ENCODE measurements at regions not wholly inside any gene's neighbourhood (a gene's known extent, or its start where the extent isn't known, plus 50 kb on each side); places are given as distances from the start of the nearest gene placed in this dataset.

DNA sequence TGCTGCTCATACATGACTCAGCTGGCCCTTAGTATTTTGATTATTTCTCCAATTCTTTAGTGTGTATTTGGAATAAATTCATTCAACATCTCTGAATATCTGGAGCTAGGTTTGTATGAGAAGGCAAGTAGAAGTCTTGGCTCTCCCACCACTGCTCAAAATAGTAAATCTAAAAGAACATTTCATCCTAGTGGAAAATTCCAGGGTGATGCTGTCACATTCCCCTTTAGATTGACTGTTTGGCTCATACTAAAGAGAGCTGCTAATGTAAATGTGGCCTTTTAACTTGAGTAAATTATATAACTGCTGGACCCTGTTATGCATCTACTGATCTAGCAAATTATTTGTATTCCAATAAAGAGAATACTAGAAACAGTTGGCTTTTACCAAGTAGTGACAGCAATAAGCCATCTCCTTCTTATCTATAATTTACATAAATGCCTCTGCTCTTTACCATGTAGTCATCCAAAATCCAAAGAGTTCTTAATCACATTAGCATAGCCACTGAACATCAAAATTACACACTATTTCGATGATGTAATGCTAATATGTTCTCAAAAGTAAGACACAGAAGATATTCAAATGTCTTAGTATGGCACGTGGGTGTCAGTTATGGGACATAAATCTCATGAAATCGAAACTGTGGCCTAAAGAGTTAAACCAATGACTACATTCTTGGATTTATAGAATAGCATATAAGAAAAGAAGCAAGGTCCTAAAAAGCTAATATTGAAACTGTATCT, 86.9 kb upstream of the KCND2 start:
- Histone ChIP-seq H3K79me2 (ENCODE audit: insufficient read depth, low read length) (no peaks in the 10 kb centered on the region), H3K27me3 (ENCODE audit: insufficient read depth, low read length, poor library complexity) (no peaks in the 10 kb centered on the region), H4K20me1 (ENCODE audit: insufficient read depth, low read length) (no peaks in the 10 kb centered on the region), H3K4me2 (ENCODE audit: insufficient read depth, low read length) (no peak overlapping the region), H3K9ac (ENCODE audit: low read depth, low read length) (no peak overlapping the region), H3K4me3 (ENCODE audit: low read depth in 1 of 2, low read length in 2 of 2) (no peak overlapping the region), H3K9me3 (ENCODE audit: insufficient read depth, low read length, severe bottlenecking) (no peaks in the 10 kb centered on the region), H2AFZ (ENCODE audit: low read depth, low read length) (no peak overlapping the region), H3K4me1 (ENCODE audit: insufficient read depth, low read length) (no peaks in the 10 kb centered on the region), H3K27ac (ENCODE audit: low read length) (no peak overlapping the region), H3K36me3 (ENCODE audit: insufficient read depth, low read length) (no peaks in the 10 kb centered on the region)
- DNase-seq (no peak), ATAC-seq (ENCODE audit: insufficient read depth, low read depth) (no peak)
- TF ChIP-seq, protein P1, sequence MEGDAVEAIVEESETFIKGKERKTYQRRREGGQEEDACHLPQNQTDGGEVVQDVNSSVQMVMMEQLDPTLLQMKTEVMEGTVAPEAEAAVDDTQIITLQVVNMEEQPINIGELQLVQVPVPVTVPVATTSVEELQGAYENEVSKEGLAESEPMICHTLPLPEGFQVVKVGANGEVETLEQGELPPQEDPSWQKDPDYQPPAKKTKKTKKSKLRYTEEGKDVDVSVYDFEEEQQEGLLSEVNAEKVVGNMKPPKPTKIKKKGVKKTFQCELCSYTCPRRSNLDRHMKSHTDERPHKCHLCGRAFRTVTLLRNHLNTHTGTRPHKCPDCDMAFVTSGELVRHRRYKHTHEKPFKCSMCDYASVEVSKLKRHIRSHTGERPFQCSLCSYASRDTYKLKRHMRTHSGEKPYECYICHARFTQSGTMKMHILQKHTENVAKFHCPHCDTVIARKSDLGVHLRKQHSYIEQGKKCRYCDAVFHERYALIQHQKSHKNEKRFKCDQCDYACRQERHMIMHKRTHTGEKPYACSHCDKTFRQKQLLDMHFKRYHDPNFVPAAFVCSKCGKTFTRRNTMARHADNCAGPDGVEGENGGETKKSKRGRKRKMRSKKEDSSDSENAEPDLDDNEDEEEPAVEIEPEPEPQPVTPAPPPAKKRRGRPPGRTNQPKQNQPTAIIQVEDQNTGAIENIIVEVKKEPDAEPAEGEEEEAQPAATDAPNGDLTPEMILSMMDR (IDR thresholded peaks at IDR 0.05; ENCODE audit: borderline replicate concordance, extremely low read depth, low read length, poor library complexity, severe bottlenecking): no peak
- no peak for TF ChIP-seq EZH2 (IDR thresholded peaks at IDR 0.05; ENCODE audit: borderline replicate concordance, low read depth, low read length, severe bottlenecking)

DNA sequence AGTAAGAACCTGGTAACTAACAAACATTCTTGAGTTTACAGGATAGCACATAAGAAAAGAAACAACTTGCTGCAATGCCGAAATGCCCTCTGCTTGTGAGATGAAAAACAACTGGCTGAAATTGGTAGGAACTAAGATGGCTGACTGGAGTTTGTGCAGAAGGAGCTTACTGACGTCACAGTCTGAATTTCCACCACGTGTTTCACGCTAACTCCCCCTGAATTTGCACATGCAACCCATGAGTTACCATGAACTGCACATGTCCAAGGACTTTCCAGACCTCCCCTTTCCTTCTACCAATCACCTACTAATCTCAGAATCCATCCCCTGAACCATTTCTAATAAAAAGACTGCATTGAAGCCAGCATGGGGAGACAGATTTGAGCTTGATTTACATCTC, 86.3 kb upstream of the KCND2 start:
- Histone ChIP-seq H3K27ac (ENCODE audit: low read length) (no peak overlapping the region), H2AFZ (ENCODE audit: low read depth, low read length) (no peak overlapping the region), H3K4me2 (ENCODE audit: insufficient read depth, low read length) (no peak overlapping the region), H3K9ac (ENCODE audit: low read depth, low read length) (no peak overlapping the region), H3K36me3 (ENCODE audit: insufficient read depth, low read length) (no peaks in the 10 kb centered on the region), H3K79me2 (ENCODE audit: insufficient read depth, low read length) (no peaks in the 10 kb centered on the region), H4K20me1 (ENCODE audit: insufficient read depth, low read length) (no peaks in the 10 kb centered on the region), H3K4me3 (ENCODE audit: low read depth in 1 of 2, low read length in 2 of 2) (no peak overlapping the region), H3K9me3 (ENCODE audit: insufficient read depth, low read length, severe bottlenecking) (no peaks in the 10 kb centered on the region), H3K4me1 (ENCODE audit: insufficient read depth, low read length) (no peaks in the 10 kb centered on the region), H3K27me3 (ENCODE audit: insufficient read depth, low read length, poor library complexity) (no peaks in the 10 kb centered on the region)
- no peak for ATAC-seq (ENCODE audit: insufficient read depth, low read depth)
- no peak for DNase-seq
- TF ChIP-seq, protein P1 (IDR thresholded peaks at IDR 0.05; ENCODE audit: borderline replicate concordance, extremely low read depth, low read length, poor library complexity, severe bottlenecking): no peak
- TF ChIP-seq EZH2 (IDR thresholded peaks at IDR 0.05; ENCODE audit: borderline replicate concordance, low read depth, low read length, severe bottlenecking): no peak

DNA sequence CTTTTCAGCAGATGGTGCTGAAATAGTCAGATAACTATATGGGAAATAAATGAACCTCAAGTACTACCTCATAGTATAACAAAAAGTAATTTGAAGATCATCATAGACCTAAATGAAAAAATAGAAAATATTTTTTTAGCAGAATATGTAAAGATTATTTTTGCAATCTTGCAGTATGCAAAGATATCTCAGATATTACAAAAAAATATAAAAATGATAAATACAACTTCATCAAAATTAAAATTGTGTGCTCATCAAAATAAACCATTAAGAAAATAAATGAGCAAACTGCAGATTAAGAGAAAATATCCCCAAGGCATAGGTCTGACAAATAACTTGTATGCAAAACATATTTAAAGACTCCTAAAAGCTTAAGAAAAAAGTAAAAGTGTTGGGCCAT, 83.4 kb upstream of the KCND2 start:
- TF ChIP-seq EZH2 (IDR thresholded peaks at IDR 0.05; ENCODE audit: borderline replicate concordance, low read depth, low read length, severe bottlenecking): no peak
- TF ChIP-seq, protein P1 (IDR thresholded peaks at IDR 0.05; ENCODE audit: borderline replicate concordance, extremely low read depth, low read length, poor library complexity, severe bottlenecking): no peak
- Histone ChIP-seq H3K27me3 (ENCODE audit: insufficient read depth, low read length, poor library complexity) (no peaks in the 10 kb centered on the region), H3K9ac (ENCODE audit: low read depth, low read length) (no peak overlapping the region), H4K20me1 (ENCODE audit: insufficient read depth, low read length) (no peaks in the 10 kb centered on the region), H3K9me3 (ENCODE audit: insufficient read depth, low read length, severe bottlenecking) (no peaks in the 10 kb centered on the region), H3K4me1 (ENCODE audit: insufficient read depth, low read length) (no peaks in the 10 kb centered on the region), H3K79me2 (ENCODE audit: insufficient read depth, low read length) (no peaks in the 10 kb centered on the region), H3K4me2 (ENCODE audit: insufficient read depth, low read length) (no peak overlapping the region), H3K27ac (ENCODE audit: low read length) (no peak overlapping the region), H3K36me3 (ENCODE audit: insufficient read depth, low read length) (no peaks in the 10 kb centered on the region), H2AFZ (ENCODE audit: low read depth, low read length) (no peak overlapping the region), H3K4me3 (ENCODE audit: low read depth in 1 of 2, low read length in 2 of 2) (no peak overlapping the region)
- ATAC-seq (ENCODE audit: insufficient read depth, low read depth) (no peak), DNase-seq (no peak)

Data from DND-41 (cell line).